ENCODE measurements at regions not wholly inside any gene's neighbourhood (a gene's known extent, or its start where the extent isn't known, plus 50 kb on each side); places are given as distances from the start of the nearest gene placed in this dataset.

GRCh38 chr11:113579292-113579940 is 104.2 kb upstream of the DRD2 start:
- no peak for DNase-seq (ENCODE audit: low read depth)

GRCh38 chr11:113578715-113579250 is 103.6 kb upstream of the DRD2 start:
- no peak for DNase-seq (ENCODE audit: low read depth)

- no peak for DNase-seq (ENCODE audit: low read depth)
These were observed 102.8 kb upstream of the DRD2 start for GRCh38 chr11:113578033-113578380.

GRCh38 chr11:113577356-113578032 is 102.3 kb upstream of the DRD2 start:
- DNase-seq (ENCODE audit: low read depth) = no peak

GRCh38 chr11:113574586-113574985 is 99.4 kb upstream of the DRD2 start:
- no peak for DNase-seq (ENCODE audit: low read depth)

- no peak for DNase-seq (ENCODE audit: low read depth)
These were observed 99.0 kb upstream of the DRD2 start for GRCh38 chr11:113574171-113574570.

GRCh38 chr11:113572136-113572735 is 97.0 kb upstream of the DRD2 start:
- no peak for DNase-seq (ENCODE audit: low read depth)

GRCh38 chr11:113571531-113571930 is 96.3 kb upstream of the DRD2 start:
- no peak for DNase-seq (ENCODE audit: low read depth)

GRCh38 chr11:113570906-113571305 is 95.7 kb upstream of the DRD2 start:
- DNase-seq (ENCODE audit: low read depth) = no peak

- DNase-seq (ENCODE audit: low read depth) = no peak
These were observed 94.2 kb upstream of the DRD2 start for GRCh38 chr11:113569391-113569790.

GRCh38 chr11:113568566-113568965 is 93.4 kb upstream of the DRD2 start:
- DNase-seq (ENCODE audit: low read depth) = no peak

GRCh38 chr11:113567867-113568544 is 92.8 kb upstream of the DRD2 start:
- no peak for DNase-seq (ENCODE audit: low read depth)

- DNase-seq (ENCODE audit: low read depth) = no peak
These were observed 91.9 kb upstream of the DRD2 start for GRCh38 chr11:113567097-113567496.

GRCh38 chr11:113564527-113565130 is 89.4 kb upstream of the DRD2 start:
- no peak for DNase-seq (ENCODE audit: low read depth)

- DNase-seq (ENCODE audit: low read depth) = no peak
These were observed 88.7 kb upstream of the DRD2 start for GRCh38 chr11:113563766-113564526.

- no peak for DNase-seq (ENCODE audit: low read depth)
These were observed 87.8 kb upstream of the DRD2 start for GRCh38 chr11:113562981-113563461.

- no peak for DNase-seq (ENCODE audit: low read depth)
These were observed 87.4 kb upstream of the DRD2 start for GRCh38 chr11:113562576-113562975.

- DNase-seq (ENCODE audit: low read depth) = no peak
These were observed 82.7 kb upstream of the DRD2 start for GRCh38 chr11:113557926-113558325.

- DNase-seq (ENCODE audit: low read depth) = no peak
These were observed 80.8 kb upstream of the DRD2 start for GRCh38 chr11:113556036-113556435.

GRCh38 chr11:113555071-113555619 is 79.9 kb upstream of the DRD2 start:
- DNase-seq (ENCODE audit: low read depth) = no peak

GRCh38 chr11:113554526-113554925 is 79.3 kb upstream of the DRD2 start:
- DNase-seq (ENCODE audit: low read depth) = no peak

Data from activated T-cell treated with anti-CD3 and anti-CD28 coated beads for 24 hours (primary cell).